Heart left ventricle (tissue), 13 donors: ENCODE measurements at regions not wholly inside any gene's neighbourhood (a gene's known extent, or its start where the extent isn't known, plus 50 kb on each side); places are given as distances from the start of the nearest gene placed in this dataset.

ENCODE experiments used
- CTCF ChIP-seq, 12 donors: fragments of 200-600 bp; sonication (generic) in 4 of 12; IDR thresholded peaks; one replicate each; pipeline versions ENCODE4 v1.5.0 to v1.8.0; 2018 to 2022; ENCODE audit warnings: antibody characterized with exemption in 12 of 12, mild to moderate bottlenecking in 5 of 12
- POLR2A ChIP-seq, 2 donors: fragments of 450-650 bp; IDR thresholded peaks; one replicate each; pipeline ENCODE4 v1.6.1; 2017; ENCODE audit warnings: antibody characterized with exemption in 2 of 2, mild to moderate bottlenecking in 2 of 2, moderate library complexity in 2 of 2
- donor health status: ischemic (EF 13 %, LVEDD 7.1; RV severe dilation, severe dysfunction).
- donor health status: DM: no; HTN: yes; CAD: no.
- donor health status: DM: no; HTN: no; CAD: no.
- donor health status: ischemic (EF 25% LVEDD 6.9; RV normal size, moderate dysfunction).
- donor health status: ischemic (EF 25% LVEDD 5.7; RV mildly dilated, moderate dysfunction).
- donor health status: ischemic (EF 35%, LVEDD 5.7; RV mildly dilated, moderate dysfunction).
- donor health status: nonischemic (EF 11% LVEDD 7.7; RV severe dilation, severe dysfunction).
- donor health status: DM: yes; HTN: yes; CAD: no.
- donor health status: PGD.
- donor health status: ischemic (EF 29% LVEDD 5.4; RV normal size, mild dysfunction).
- donor health status: nonischemic (EF 23%, LVEDD 6.1; RV moderate dilation, normal function).

- no peak for TF ChIP-seq CTCF (IDR thresholded peaks at IDR 0.05)
- TF ChIP-seq POLR2A (IDR thresholded peaks at IDR 0.05), result no peak
Observed at GRCh38 chr5:159515197-159515596, 184.9 kb upstream of the IL12B start.
